ENCODE measurements at regions not wholly inside any gene's neighbourhood (a gene's known extent, or its start where the extent isn't known, plus 50 kb on each side); places are given as distances from the start of the nearest gene placed in this dataset.

- TF ChIP-seq CTCF (IDR thresholded peaks at IDR 0.05; ENCODE audit: low read depth, low read length) (no peak), EZH2phosphoT487 (IDR thresholded peaks at IDR 0.05; ENCODE audit: low read depth) (no peak)
Measured at GRCh38 chr14:38400751-38401150, 144.9 kb upstream of the CLEC14A start.

Data from OCI-LY3 (cell line).